Urinary bladder (tissue), 3 donors: ENCODE measurements at regions not wholly inside any gene's neighbourhood (a gene's known extent, or its start where the extent isn't known, plus 50 kb on each side); places are given as distances from the start of the nearest gene placed in this dataset.
"Not testable (repeated sequence)": the region's sequence is repeated elsewhere in the genome, so short reads cannot be mapped to it uniquely, and the experiment has no call there.

Experiments used
- DNase-seq: peaks from one replicate; pipeline ENCODE4 v3.0.0-alpha.2; 2015; ENCODE audit errors: extremely low spot score
- H3K27ac ChIP-seq: one replicate; pipeline ENCODE4 v1.5.1; 2013; ENCODE audit warnings: low read depth, mild to moderate bottlenecking, moderate library complexity
- H3K36me3 ChIP-seq: one replicate; pipeline ENCODE4 v1.6.1; 2013; ENCODE audit warnings: mild to moderate bottlenecking, moderate library complexity; ENCODE audit not compliant: insufficient read depth
- H3K4me1 ChIP-seq: one replicate; pipeline ENCODE4 v1.6.1; 2013; ENCODE audit warnings: mild to moderate bottlenecking, moderate library complexity; ENCODE audit not compliant: insufficient read depth
- H3K4me3 ChIP-seq: one replicate; pipeline ENCODE4 v1.5.1; 2013; ENCODE audit warnings: low read depth, low read length
- WGBS: extraction: QIAGEN DNeasy Blood & Tissue Kit; methylation state at CpG from one replicate; pipeline ENCODE4 v1.1.7; 2013; 5-methylcytosine and 5-hydroxymethylcytosine counted together
- donor health status: healthy with polysubstance abuse.
- donor health status: healthy.

DNA sequence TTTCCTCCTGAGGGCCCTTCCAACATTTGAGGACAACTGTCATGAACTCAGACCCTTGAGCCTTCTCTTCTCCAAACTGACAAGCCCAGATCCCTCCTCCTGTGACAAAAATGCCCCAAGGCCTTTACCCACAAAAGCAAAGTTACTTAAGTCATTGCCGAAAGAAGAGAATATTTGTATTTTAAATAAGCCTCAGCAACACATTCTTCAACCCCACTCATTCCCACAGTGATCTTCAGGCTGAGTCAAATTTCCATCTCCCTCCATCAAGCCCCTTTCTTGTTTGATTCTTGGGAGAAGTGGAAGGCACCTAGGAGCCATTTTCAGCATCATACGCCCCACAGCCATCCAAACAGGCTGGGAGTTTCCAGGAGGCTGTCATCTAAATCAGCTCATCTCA, 150.8 kb upstream of the PDE1C start:
- 92% methylated on average over 2 of the region's 2 CpGs for WGBS
- H3K4me1 ChIP-seq = no peaks in the 10 kb centered on the region
- DNase-seq = no peak
- H3K4me3 ChIP-seq = no peak overlapping the region
- no peak overlapping the region for H3K27ac ChIP-seq
- H3K36me3 ChIP-seq = no peaks in the 10 kb centered on the region

DNA sequence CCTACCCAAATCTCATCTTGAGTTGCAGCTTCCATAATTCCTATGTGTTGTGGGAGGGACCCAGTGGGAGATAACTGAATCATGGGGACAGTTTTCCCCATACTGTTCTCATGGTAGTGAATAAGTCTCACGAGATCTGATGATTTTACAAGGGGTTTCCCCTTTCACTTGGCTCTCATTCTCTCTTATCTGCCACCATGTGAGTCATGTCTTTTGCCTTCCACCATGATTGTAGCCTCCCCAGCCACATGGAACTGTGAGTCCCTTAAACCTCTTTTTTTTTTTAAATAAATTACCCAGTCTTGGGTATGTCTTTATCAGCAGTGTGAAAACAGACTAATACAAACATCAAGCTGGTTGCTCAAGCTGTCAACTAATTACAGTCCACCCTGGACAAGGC, 149.6 kb upstream of the PDE1C start:
- H3K27ac ChIP-seq, H3K4me3 ChIP-seq, DNase-seq, H3K4me1 ChIP-seq, H3K36me3 ChIP-seq: not testable (repeated sequence)
- 22% methylated on average over 1 of the region's 1 CpG for WGBS

DNA sequence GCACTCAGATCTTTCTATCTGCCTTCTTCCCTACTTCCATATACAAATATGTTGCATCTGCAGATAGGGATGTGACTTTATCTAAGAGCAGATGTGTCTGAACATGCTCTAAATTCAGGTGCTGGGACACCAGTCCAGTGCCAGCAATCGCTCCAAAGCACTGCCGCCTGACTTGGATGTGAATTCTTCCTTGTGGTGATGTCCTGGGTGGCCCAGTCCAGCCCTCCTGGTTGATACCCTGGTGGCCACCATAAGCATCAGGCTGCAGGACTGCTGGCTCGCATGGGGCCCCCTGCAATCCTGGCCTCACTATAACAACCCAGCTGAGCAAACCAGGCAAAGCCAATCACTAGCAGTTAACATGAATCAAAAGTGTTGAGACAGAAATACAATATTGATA, 149.2 kb upstream of the PDE1C start:
- Histone ChIP-seq H3K4me3 (no peak overlapping the region), H3K27ac (no peak overlapping the region), H3K4me1 (no peaks in the 10 kb centered on the region), H3K36me3 (no peaks in the 10 kb centered on the region)
- WGBS = 88% methylated on average over 3 of the region's 3 CpGs
- DNase-seq = no peak

DNA sequence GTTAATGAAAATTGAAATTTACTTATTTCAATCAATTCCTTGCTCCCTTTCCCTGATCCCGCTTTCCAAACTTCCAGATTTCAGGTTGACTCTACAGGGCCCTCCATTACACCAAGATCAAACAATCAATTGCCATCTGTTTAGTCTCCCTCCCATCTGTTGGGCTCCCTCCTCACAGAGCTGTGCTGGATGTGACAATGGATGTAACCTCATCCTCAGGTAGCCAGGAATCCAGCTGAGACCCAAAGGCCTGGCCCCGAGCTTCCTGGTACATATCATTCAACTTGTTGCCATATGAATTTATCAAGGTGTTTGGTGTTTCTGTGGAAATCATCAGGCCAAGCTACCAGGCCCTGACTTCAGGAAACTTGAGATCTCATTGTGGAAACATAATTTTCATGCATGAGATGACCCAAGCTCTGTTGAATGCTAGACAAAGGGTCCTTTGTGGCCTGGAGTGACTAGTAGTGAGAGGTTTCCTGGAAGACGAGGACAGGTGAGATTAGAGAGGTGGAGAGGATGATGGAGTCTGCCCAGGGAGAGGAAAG, 148.6 kb upstream of the PDE1C start:
- no peak overlapping the region for H3K27ac ChIP-seq
- DNase-seq = no peak
- WGBS = 84% methylated on average over 3 of the region's 3 CpGs

DNA sequence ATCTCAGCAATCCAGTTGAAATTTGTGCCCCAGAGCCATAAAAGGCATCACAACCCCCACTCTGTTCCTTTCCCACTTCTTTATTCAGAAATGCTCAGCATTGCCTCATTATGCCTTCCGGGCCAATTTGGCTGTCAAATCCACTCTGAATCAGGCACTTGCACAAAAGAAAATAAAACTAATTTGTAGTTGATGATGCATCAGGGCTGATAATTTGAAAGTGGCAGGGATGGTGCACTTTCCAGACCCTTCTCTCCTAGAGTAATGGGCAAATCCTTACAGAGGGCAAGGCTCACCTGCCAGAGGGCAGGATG, 147.9 kb upstream of the PDE1C start:
- WGBS = 90% methylated on average over 1 of the region's 1 CpG
- no peak for DNase-seq
- H3K27ac ChIP-seq = no peak overlapping the region
- no peaks in the 10 kb centered on the region for H3K4me1 ChIP-seq
- H3K4me3 ChIP-seq = no peak overlapping the region
- no peaks in the 10 kb centered on the region for H3K36me3 ChIP-seq

More for the DNA sequence above, 148.6 kb upstream of the PDE1C start:
- Histone ChIP-seq H3K36me3 (no peaks in the 10 kb centered on the region), H3K4me1 (no peaks in the 10 kb centered on the region), H3K4me3 (no peak overlapping the region)

DNA sequence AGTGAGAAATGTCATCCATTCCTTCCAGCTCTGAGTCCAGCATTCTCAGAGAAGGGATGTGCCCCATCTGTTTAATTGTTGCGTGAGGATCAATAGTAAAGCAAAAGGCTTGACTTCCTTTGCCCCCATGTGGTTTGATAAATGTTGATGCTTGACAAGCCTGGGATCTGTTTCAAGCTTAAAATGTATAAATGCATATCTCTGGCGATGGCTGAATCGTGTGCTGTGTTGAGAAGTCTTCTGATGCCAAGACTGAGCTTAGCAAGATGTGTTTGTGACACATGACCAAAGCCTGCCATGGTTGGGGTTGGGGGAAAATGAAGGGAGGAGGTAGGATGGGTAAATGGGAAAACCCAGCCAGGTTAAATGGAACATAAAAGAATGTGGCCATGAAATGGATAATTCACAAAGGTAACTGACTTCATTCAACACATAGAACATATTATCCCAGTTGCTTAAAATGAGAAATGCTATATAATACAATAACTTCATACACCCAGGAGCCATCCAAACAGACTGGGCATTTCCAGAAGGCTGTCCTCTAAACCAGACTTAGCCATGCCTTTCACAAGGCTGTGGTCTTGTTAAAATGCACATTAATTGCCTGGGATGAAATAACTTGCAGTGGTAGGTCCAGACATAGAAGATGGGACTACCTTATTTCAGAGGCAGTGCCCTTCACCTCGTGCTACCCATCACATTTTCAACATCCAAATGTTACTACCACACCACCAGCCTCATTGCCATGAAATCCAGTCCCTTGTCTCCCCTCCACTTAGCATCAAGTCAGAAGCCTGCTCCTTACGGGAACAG, 147.3 kb upstream of the PDE1C start:
- DNase-seq = no peak
- no peak overlapping the region for H3K27ac ChIP-seq
- H3K4me3 ChIP-seq = no peak overlapping the region
- H3K36me3 ChIP-seq = no peaks in the 10 kb centered on the region
- no peaks in the 10 kb centered on the region for H3K4me1 ChIP-seq
- WGBS = 43% methylated on average over 5 of the region's 5 CpGs

DNA sequence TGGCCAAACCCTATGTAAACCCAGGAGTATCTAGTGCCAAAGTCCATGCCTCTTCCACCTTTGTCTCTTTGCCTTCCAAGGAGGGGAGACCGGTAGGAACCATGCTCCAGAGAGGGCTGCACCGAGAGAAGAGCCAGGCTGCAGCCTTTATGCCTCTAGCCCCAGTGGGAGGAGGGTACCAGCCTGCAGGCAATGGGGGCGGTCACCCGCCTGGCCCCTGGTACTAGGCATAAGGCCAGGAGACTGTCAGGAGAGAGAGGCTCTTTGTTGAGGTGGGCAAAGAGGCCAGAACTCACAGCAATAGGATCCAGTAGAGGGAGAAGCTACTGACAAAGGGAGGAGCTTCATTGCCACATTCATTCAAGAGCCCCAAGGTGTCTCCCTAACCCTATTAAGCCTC, 146.6 kb upstream of the PDE1C start:
- 91% methylated on average over 4 of the region's 4 CpGs for WGBS
- Histone ChIP-seq H3K27ac (no peak overlapping the region), H3K36me3 (no peaks in the 10 kb centered on the region), H3K4me1 (no peaks in the 10 kb centered on the region), H3K4me3 (no peak overlapping the region)
- no peak for DNase-seq

DNA sequence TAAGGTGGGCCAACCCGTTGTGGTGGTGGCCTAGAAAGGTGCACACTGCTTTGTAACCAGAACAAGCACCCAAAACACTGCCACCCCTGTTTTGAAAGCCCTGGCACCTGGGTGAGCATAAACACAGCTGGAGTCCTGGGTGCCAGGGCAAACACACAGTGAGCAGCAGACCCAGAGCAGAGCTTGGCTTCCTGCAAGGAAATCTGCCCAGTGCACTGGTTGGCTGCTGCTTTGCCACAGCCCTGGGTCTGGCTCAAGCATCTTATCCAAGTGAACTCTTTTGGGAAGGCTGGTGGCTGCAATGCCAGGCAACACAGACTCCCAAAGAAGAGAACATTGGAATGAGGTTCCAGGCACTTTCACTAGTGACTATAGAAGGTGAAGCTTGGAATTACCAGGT, 145.5 kb upstream of the PDE1C start:
- DNase-seq = no peak
- 63% methylated on average over 1 of the region's 1 CpG for WGBS
- no peak overlapping the region for H3K27ac ChIP-seq
- H3K4me1 ChIP-seq = no peaks in the 10 kb centered on the region
- H3K36me3 ChIP-seq = no peaks in the 10 kb centered on the region
- H3K4me3 ChIP-seq = no peak overlapping the region

DNA sequence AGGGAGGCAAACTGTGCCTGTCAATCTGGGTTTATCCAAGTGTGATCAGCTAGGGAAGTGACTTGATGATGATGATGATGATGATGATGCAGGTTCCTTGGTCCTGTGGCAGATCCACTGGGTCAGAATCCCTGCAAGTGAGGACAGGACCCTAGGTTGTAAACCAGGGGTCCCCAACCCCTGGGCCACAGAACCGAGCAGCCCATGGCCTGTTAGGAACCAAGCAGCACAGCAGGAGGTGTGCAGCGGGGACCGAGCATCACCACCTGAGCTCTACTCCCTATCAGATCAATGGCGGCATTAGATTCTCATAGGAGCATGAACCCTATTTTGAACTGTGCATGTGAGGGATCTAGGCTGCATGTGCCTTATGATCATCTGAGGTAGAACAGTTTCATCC, 144.7 kb upstream of the PDE1C start:
- 95% methylated on average over 4 of the region's 4 CpGs for WGBS
- no peak for DNase-seq
- no peaks in the 10 kb centered on the region for H3K4me1 ChIP-seq
- no peaks in the 10 kb centered on the region for H3K36me3 ChIP-seq
- no peak overlapping the region for H3K4me3 ChIP-seq
- H3K27ac ChIP-seq = no peak overlapping the region

DNA sequence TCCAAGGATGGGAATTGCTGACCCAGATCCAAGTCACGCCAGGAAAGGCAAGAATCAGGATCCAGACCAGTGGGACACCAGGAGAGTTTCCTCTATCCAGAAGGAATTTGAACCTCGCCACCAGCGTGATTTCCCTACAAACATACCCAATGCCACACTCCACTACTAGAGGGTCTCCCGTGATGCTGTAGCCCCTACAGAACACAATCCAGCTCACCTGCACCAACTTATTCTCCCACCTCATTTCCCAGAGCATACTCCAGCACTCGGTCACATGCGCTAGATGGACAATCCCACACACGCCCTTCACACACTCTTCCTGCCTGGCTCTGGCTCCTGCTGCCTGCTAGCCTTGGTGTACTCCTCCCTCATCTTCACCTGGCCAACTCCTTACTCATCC, 142.1 kb upstream of the PDE1C start:
- DNase-seq = no peak
- 84% methylated on average over 7 of the region's 7 CpGs for WGBS
- Histone ChIP-seq H3K4me3 (no peak overlapping the region), H3K27ac (no peak overlapping the region), H3K4me1 (no peaks in the 10 kb centered on the region), H3K36me3 (no peaks in the 10 kb centered on the region)

DNA sequence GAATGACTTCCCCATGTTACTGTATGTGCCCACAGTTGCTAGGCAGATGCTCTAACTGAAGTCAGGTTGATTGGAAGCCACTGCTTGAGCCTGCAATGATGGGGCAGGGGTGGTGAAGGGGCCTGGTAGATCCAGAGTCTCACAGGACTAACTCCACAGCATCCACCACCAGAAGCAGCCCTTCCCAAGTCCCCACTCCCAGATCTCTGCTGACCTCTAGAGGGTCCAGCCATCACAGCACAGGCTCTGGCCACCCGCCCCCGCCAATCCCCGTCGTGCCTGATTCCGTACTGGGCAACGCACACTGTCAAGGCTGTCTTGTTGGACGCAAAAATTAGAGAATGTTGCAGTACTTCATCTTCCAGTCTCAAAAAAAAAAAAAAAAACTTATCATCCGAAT, 136.8 kb upstream of the PDE1C start:
- Histone ChIP-seq H3K27ac (no peak overlapping the region), H3K4me3 (no peak overlapping the region), H3K36me3 (no peaks in the 10 kb centered on the region), H3K4me1 (no peaks in the 10 kb centered on the region)
- DNase-seq = no peak
- WGBS = 34% methylated on average over 8 of the region's 8 CpGs

DNA sequence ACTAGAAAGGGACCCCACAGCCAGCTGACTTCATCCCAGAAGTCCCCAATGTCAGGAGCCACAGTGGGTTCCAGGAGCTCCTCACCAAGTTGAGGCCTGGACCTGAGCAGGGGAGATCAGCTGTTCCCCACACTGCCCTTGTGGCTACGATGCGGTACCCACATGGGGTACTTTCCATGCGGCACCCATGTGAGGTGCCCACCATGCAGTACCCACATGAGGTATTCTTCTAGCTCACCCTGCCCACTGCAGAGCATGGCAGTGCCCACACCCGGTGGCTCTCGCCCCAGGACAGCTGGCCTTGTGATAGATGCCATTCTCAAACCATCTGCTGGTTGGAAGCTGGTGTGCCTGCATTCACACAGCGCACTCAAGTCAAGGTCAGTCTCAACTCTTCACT, 136.3 kb upstream of the PDE1C start:
- DNase-seq = no peak
- 96% methylated on average over 6 of the region's 6 CpGs for WGBS
- Histone ChIP-seq H3K4me3 (no peak overlapping the region), H3K36me3 (no peaks in the 10 kb centered on the region), H3K27ac (no peak overlapping the region), H3K4me1 (no peaks in the 10 kb centered on the region)

DNA sequence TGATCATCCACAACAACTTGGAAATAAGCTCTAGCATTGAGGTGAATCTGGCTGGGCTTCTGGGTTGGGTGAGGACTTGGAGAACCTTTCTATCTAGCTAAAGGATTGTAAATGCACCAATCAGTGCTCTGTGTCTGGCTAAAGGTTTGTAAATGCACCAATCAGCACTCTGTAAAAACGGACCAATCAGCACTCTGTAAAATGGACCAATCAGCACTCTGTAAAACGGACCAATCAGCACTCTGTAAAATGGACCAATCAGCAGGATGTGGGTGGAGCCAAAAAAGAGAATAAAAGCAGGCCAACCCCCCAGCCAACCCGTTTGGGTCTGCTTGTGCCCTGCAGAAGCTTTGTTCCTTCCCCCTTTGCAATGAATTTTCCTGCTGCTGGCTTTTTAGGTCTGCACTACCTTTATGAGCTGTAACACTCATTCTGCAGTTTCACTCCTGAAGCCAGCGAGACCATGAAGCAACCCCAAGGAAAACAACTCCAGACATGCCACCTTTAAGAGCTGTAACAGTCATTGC, 135.2 kb upstream of the PDE1C start:
- 70% methylated on average over 4 of the region's 4 CpGs for WGBS
- not testable (repeated sequence) for DNase-seq, H3K36me3 ChIP-seq, H3K4me3 ChIP-seq, H3K4me1 ChIP-seq, H3K27ac ChIP-seq

DNA sequence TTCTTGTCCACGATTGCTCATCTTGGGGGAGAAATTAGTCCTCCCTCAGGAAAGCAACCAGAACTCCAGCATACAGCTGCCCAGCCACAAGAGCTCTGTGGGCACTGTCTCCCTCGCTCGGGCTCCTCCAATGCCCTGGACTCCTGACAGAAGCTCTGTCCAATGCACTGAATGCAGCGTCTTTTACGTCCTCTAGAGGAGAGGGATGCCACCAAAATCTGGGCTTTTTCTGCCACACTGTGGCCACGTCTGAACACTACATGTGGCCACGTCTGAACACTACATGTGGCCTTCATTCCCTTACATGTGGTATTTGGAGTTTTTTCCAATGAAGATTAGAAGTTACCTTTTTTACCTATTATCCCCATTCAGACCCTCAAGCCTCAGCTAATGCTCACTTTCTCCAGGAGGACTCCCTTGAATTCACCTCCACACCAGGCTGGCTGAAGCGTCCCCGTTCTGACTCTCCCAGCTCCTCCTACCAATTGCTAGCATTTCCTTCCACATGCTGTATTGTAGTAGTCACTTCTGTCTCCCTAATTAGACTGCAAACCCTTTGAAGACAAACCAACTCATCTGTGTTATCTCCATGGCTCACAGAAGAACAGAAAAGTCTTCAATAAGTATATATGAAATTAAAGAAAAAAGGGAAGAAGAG, 134.3 kb upstream of the PDE1C start:
- Histone ChIP-seq H3K36me3 (no peaks in the 10 kb centered on the region), H3K27ac (no peak overlapping the region), H3K4me1 (no peaks in the 10 kb centered on the region), H3K4me3 (no peak overlapping the region)
- DNase-seq = peak; percentile 53
- WGBS = 23% methylated on average over 9 of the region's 9 CpGs
